Heart left ventricle (tissue), 16 donors: ENCODE measurements at regions not wholly inside any gene's neighbourhood (a gene's known extent, or its start where the extent isn't known, plus 50 kb on each side); places are given as distances from the start of the nearest gene placed in this dataset.

Source experiments
- ATAC-seq, 4 donors: fragments of 200-7000 bp; cut with Tn5 transposase; one replicate each; pipeline ENCODE4 v1.9.1; 2020 to 2022; ENCODE audit warnings: moderate library complexity in 4 of 4, mild to moderate bottlenecking in 3 of 4, moderate number of reproducible peaks in 1 of 4
- DNase-seq, 5 donors: peaks; one replicate each; pipeline ENCODE4 v3.0.0-alpha.2; 2020
- H3K27ac ChIP-seq, 12 donors: fragments of 200-600 bp; sonication (generic) in 4 of 12; one replicate each; pipeline versions ENCODE4 v1.5.0 to v1.8.0; 2016 to 2022; ENCODE audit warnings: mild to moderate bottlenecking in 2 of 12
- H3K27me3 ChIP-seq, 9 donors: fragments of 200-600 bp; sonication (generic) in 2 of 9; one replicate each; pipeline versions ENCODE4 v1.5.1 to v1.8.0; 2016 to 2022; ENCODE audit warnings: mild to moderate bottlenecking in 3 of 9
- H3K36me3 ChIP-seq, 9 donors: fragments of 200-600 bp; sonication (generic) in 2 of 9; one replicate each; pipeline versions ENCODE4 v1.5.0 to v1.8.0; 2018 to 2022; ENCODE audit warnings: mild to moderate bottlenecking in 2 of 9
- H3K4me1 ChIP-seq, 12 donors: fragments of 200-600 bp; sonication (generic) in 4 of 12; one replicate each; pipeline versions ENCODE4 v1.5.0 to v1.8.0; 2016 to 2022; ENCODE audit warnings: mild to moderate bottlenecking in 3 of 12
- H3K4me3 ChIP-seq, 12 donors: fragments of 200-600 bp; sonication (generic) in 4 of 12; one replicate each; pipeline versions ENCODE4 v1.5.0 to v1.8.0; 2017 to 2022; ENCODE audit warnings: mild to moderate bottlenecking in 9 of 12, moderate library complexity in 4 of 12
- H3K9me3 ChIP-seq, 12 donors: fragments of 200-600 bp; sonication (generic) in 4 of 12; one replicate each; pipeline versions ENCODE4 v1.5.0 to v1.8.0; 2016 to 2022; ENCODE audit warnings: mild to moderate bottlenecking in 1 of 12
- POLR2A ChIP-seq, 2 donors: fragments of 450-650 bp; IDR thresholded peaks; one replicate each; pipeline ENCODE4 v1.6.1; 2017; ENCODE audit warnings: antibody characterized with exemption in 2 of 2, mild to moderate bottlenecking in 2 of 2, moderate library complexity in 2 of 2
- WGBS, 4 donors: extraction: QIAGEN DNeasy Blood & Tissue Kit in 2 of 4; methylation state at CpG; one replicate each; pipeline versions ENCODE4 v1.1.5 to v1.1.7; 2013 to 2018; 5-methylcytosine and 5-hydroxymethylcytosine counted together
- intact Hi-C, 10 donors: fragments of 100-400 bp; cut with DNase I; formaldehyde crosslinking; loops; one replicate each; pipeline versions ENCODE4 v1.11.1 to v1.14.2; 2022
- TF ChIP-seq, protein P1 (sequence below), 12 donors: fragments of 200-600 bp; sonication (generic) in 4 of 12; IDR thresholded peaks; one replicate each; pipeline versions ENCODE4 v1.5.0 to v1.8.0; 2018 to 2022; ENCODE audit warnings: antibody characterized with exemption in 12 of 12, mild to moderate bottlenecking in 5 of 12
- donor health status: ischemic (EF 13 %, LVEDD 7.1; RV severe dilation, severe dysfunction).
- donor health status: healthy with polysubstance abuse.
- donor health status: DM: no; HTN: yes; CAD: no.
- donor health status: DM: no; HTN: no; CAD: no.
- donor health status: ischemic (EF 25% LVEDD 6.9; RV normal size, moderate dysfunction).
- donor health status: ischemic (EF 25% LVEDD 5.7; RV mildly dilated, moderate dysfunction).
- donor health status: healthy.
- donor health status: DM: yes; HTN: yes; CAD: no.
- donor health status: ischemic (EF 35%, LVEDD 5.7; RV mildly dilated, moderate dysfunction).
- donor health status: nonischemic (EF 11% LVEDD 7.7; RV severe dilation, severe dysfunction).
- donor health status: DM: yes; HTN: yes; CAD: no.
- donor health status: PGD.
- donor health status: ischemic (EF 29% LVEDD 5.4; RV normal size, mild dysfunction).
- donor health status: nonischemic (EF 23%, LVEDD 6.1; RV moderate dilation, normal function).

DNA sequence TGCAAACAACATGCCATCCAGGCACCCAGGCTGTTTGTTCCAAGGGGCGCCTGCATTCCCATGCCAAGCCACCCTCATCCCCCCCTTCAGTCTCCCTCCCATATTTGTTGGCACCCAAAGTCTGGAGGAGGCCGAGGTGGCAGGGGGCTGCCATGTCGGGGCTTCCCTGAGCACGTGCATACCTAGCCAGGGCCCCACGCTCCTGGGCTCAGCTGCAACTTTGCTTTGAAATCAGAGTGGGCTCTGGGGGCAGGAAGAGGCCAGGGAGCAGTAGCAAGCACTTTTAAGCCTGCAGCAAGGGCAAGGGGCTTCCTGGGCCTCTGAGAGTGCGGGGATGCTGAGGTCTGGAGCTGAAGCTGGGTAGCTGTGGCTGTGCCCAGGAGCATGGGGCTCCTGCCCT is 655.9 kb upstream of the EYS start:
- no peak overlapping the region for H3K27ac ChIP-seq
- ATAC-seq (no peak), DNase-seq (peak in 1 of 5 donors; percentile 44)
- H3K36me3 ChIP-seq = no peaks in the 10 kb centered on the region
- no peaks in the 10 kb centered on the region for H3K27me3 ChIP-seq
- no peaks in the 10 kb centered on the region for H3K9me3 ChIP-seq
- TF ChIP-seq, protein P1, sequence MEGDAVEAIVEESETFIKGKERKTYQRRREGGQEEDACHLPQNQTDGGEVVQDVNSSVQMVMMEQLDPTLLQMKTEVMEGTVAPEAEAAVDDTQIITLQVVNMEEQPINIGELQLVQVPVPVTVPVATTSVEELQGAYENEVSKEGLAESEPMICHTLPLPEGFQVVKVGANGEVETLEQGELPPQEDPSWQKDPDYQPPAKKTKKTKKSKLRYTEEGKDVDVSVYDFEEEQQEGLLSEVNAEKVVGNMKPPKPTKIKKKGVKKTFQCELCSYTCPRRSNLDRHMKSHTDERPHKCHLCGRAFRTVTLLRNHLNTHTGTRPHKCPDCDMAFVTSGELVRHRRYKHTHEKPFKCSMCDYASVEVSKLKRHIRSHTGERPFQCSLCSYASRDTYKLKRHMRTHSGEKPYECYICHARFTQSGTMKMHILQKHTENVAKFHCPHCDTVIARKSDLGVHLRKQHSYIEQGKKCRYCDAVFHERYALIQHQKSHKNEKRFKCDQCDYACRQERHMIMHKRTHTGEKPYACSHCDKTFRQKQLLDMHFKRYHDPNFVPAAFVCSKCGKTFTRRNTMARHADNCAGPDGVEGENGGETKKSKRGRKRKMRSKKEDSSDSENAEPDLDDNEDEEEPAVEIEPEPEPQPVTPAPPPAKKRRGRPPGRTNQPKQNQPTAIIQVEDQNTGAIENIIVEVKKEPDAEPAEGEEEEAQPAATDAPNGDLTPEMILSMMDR (IDR thresholded peaks at IDR 0.05) = no peak
- TF ChIP-seq POLR2A (IDR thresholded peaks at IDR 0.05) = no peak
- H3K4me3 ChIP-seq = no peak overlapping the region
- H3K4me1 ChIP-seq = no peaks in the 10 kb centered on the region
- 85 to 90% (median 87%) methylated on average over 2 to 6 of the region's 6 CpGs for WGBS, 4 donors
- intact Hi-C loops = no loop called here

DNA sequence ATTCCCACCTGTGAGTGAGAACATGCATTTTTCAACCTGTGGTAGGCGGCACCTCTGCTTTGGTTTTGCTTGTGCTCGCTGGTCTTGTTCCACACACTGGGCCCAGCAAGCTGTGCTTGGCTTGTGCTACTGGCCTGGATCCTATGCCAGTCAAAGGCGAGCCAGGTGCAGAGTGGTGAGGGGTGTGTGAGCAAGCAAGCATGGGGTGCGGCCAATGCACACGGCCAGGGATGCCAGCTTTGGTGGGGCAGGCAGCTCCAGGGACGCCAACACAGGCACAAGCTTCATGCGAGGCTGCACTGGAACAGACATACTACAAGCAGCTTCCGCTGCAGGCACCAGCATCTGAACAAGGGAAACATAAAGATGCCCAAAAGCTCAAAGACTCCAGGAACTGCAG is 654.9 kb upstream of the EYS start:
- no peak overlapping the region for H3K4me3 ChIP-seq
- H3K9me3 ChIP-seq = no peaks in the 10 kb centered on the region
- DNase-seq (no peak), ATAC-seq (no peak)
- H3K4me1 ChIP-seq = no peaks in the 10 kb centered on the region
- H3K27ac ChIP-seq = no peak overlapping the region
- TF ChIP-seq POLR2A (IDR thresholded peaks at IDR 0.05) = no peak
- TF ChIP-seq, protein P1 (IDR thresholded peaks at IDR 0.05) = no peak
- WGBS, 4 donors = 83 to 92% (median 91%) methylated on average over 8 of the region's 8 CpGs
- no peaks in the 10 kb centered on the region for H3K36me3 ChIP-seq
- no peaks in the 10 kb centered on the region for H3K27me3 ChIP-seq
- intact Hi-C loops = no loop called here

DNA sequence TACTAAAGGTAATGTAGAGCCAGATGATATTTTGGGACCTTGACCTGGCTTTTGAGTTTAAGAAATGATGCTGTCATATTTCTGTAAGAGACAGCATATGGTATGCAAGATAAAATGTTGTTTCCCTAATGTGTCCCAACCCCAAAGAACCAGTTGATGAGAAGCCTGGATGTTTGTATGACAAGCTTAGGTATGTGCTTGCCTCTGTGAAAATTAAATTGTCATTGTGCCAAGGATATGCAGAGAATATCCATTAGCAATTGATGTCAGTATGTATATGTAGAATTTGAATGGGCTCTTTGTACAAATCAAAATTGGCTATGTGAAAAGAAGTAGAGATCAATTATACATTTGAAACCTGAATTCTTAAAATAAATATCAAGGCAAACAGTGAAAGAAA is 650.8 kb upstream of the EYS start:
- Histone ChIP-seq H3K9me3 (no peaks in the 10 kb centered on the region), H3K27ac (no peak overlapping the region), H3K4me3 (no peak overlapping the region), H3K4me1 (no peaks in the 10 kb centered on the region), H3K27me3 (no peaks in the 10 kb centered on the region), H3K36me3 (no peaks in the 10 kb centered on the region)
- intact Hi-C loops = no loop called here
- TF ChIP-seq, protein P1 (IDR thresholded peaks at IDR 0.05) = no peak
- TF ChIP-seq POLR2A (IDR thresholded peaks at IDR 0.05) = no peak
- DNase-seq (no peak), ATAC-seq (no peak)

DNA sequence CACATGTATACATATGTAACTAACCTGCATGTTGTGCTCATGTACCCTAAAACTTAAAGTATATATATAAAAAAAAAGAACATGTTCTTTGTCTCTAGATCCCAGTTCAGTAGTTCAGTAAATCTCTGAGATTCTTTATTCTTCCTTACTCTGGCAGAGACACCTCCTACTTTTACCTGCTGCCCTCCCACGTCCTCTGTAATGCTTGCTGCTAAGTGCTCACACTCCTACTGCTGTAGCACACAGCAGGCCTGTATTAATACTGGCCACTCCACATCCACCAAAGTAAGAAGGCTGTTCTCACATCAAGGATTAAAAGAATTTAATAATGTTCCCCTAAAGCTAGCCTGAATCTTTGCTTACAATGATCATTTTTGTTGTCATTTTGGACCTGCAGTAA is 648.4 kb upstream of the EYS start:
- ATAC-seq (no peak), DNase-seq (no peak)
- Histone ChIP-seq H3K27me3 (no peaks in the 10 kb centered on the region), H3K36me3 (no peaks in the 10 kb centered on the region), H3K9me3 (no peaks in the 10 kb centered on the region), H3K4me1 (no peaks in the 10 kb centered on the region), H3K4me3 (no peak overlapping the region), H3K27ac (no peak overlapping the region)
- intact Hi-C loops = no loop called here
- 54 to 68% (median 58%) methylated on average over 1 of the region's 1 CpG for WGBS, 4 donors
- TF ChIP-seq, protein P1 (IDR thresholded peaks at IDR 0.05) = no peak
- TF ChIP-seq POLR2A (IDR thresholded peaks at IDR 0.05) = no peak
